Right cardiac atrium (tissue), 5 donors: ENCODE measurements at regions not wholly inside any gene's neighbourhood (a gene's known extent, or its start where the extent isn't known, plus 50 kb on each side); places are given as distances from the start of the nearest gene placed in this dataset.

ENCODE experiments used
- ATAC-seq, 2 donors: fragments of 200-7000 bp; cut with Tn5 transposase; one replicate each; pipeline versions ENCODE4 v1.8.0 to v1.9.1; 2020; ENCODE audit warnings: moderate library complexity in 2 of 2, mild to moderate bottlenecking in 1 of 2
- DNase-seq, 3 donors: peaks; one replicate each; pipeline ENCODE4 v3.0.0-alpha.2; 2020
- H3K27ac ChIP-seq: one replicate; pipeline ENCODE4 v1.5.1; 2013; ENCODE audit warnings: mild to moderate bottlenecking, low read length, control low read depth, moderate library complexity
- H3K27me3 ChIP-seq: one replicate; pipeline ENCODE4 v1.6.1; 2013; ENCODE audit not compliant: control insufficient read depth, insufficient read depth
- H3K4me1 ChIP-seq: one replicate; pipeline ENCODE4 v1.6.1; 2013; ENCODE audit warnings: low read length; ENCODE audit not compliant: control insufficient read depth, insufficient read depth
- H3K4me3 ChIP-seq: one replicate; pipeline ENCODE4 v1.5.1; 2013; ENCODE audit warnings: low read length, control low read depth
- H3K9me3 ChIP-seq: one replicate; pipeline ENCODE4 v1.6.1; 2013; ENCODE audit warnings: low read length; ENCODE audit not compliant: control insufficient read depth
- WGBS: extraction: QIAGEN DNeasy Blood & Tissue Kit; methylation state at CpG from one replicate; pipeline ENCODE4 v1.1.7; 2013; 5-methylcytosine and 5-hydroxymethylcytosine counted together
- intact Hi-C, 4 donors: fragments of 100-400 bp; cut with DNase I; formaldehyde crosslinking; loops; one replicate each; pipeline versions ENCODE4 v1.11.0 to v1.14.0; 2022 to 2023
- donor health status: healthy with polysubstance abuse.
- donor health status: DM: no; HTN: yes; CAD: no.
- donor health status: DM: no; HTN: no; CAD: no.
- donor health status: DM: no; HTN: yes; CAD: no; lungs with severe emphysema.
- donor health status: DM: yes; HTN: yes; CAD: no.

DNA sequence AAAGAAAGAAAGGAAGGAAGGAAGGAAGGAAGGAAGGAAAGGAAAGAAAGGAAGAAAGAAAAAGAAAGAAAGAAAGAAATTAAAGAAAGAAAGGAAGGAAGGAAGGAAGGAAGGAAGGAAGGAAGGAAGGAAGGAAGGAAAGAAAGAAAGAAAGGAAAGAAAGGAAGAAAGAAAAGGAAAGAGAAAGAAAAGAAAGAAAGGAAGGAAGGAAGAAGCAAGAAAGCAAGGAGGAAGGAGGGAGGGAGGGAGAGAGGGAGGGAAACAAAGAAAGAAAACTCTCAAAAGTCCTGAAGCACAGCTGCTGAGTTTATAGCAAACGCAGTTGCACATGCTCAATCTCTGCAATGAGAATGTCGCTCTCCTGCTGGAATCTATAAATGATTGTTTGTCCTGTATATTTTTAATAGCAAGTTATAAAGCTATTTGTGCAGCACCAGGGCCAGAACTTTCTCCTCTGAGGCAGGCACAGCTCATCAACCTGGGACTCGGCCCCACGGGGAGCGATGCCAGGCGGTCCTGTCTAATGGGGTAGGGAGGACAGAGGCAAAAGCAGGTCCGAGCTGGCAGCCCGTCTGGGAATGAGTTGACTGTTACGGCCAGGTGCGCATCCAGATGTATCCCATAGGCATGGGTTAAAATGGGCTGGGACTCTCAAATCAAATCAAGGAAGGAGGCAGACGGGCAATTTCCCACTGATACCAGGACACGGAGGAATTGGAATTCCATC is 118.0 kb upstream of the PFKP start:
- Histone ChIP-seq H3K4me1 (no peaks in the 10 kb centered on the region), H3K27ac (no peak overlapping the region), H3K27me3 (no peaks in the 10 kb centered on the region), H3K9me3 (no peaks in the 10 kb centered on the region), H3K4me3 (no peak overlapping the region)
- no peak for ATAC-seq
- WGBS: 83% methylated on average over 12 of the region's 12 CpGs
- intact Hi-C loops: no loop called here
- DNase-seq: no peak

- Histone ChIP-seq H3K27ac (no peak overlapping the region), H3K27me3 (no peaks in the 10 kb centered on the region), H3K4me1 (no peaks in the 10 kb centered on the region), H3K4me3 (no peak overlapping the region), H3K9me3 (no peaks in the 10 kb centered on the region)
- ATAC-seq: no peak
- intact Hi-C loops: no loop called here
- 85% methylated on average over 1 of the region's 1 CpG for WGBS
- no peak for DNase-seq
Observed at GRCh38 chr10:2948127-2948854, 119.1 kb upstream of the PFKP start.

- Histone ChIP-seq H3K27me3 (no peaks in the 10 kb centered on the region), H3K9me3 (no peaks in the 10 kb centered on the region), H3K4me1 (no peaks in the 10 kb centered on the region), H3K27ac (no peak overlapping the region), H3K4me3 (no peak overlapping the region)
- DNase-seq (no peak), ATAC-seq (no peak)
- 78% methylated on average over 5 of the region's 5 CpGs for WGBS
- intact Hi-C loops: no loop called here
Observed at GRCh38 chr10:2944788-2945187, 122.6 kb upstream of the PFKP start.

GRCh38 chr10:2943932-2944614 is 123.3 kb upstream of the PFKP start:
- Histone ChIP-seq H3K4me3 (no peak overlapping the region), H3K27me3 (no peaks in the 10 kb centered on the region), H3K27ac (no peak overlapping the region), H3K4me1 (no peaks in the 10 kb centered on the region), H3K9me3 (no peaks in the 10 kb centered on the region)
- WGBS: 71% methylated on average over 7 of the region's 7 CpGs
- intact Hi-C loops: no loop called here
- DNase-seq (no peak), ATAC-seq (no peak)

GRCh38 chr10:2942938-2943337 is 124.4 kb upstream of the PFKP start:
- intact Hi-C loops: no loop called here
- H3K27me3 ChIP-seq: no peaks in the 10 kb centered on the region

DNA sequence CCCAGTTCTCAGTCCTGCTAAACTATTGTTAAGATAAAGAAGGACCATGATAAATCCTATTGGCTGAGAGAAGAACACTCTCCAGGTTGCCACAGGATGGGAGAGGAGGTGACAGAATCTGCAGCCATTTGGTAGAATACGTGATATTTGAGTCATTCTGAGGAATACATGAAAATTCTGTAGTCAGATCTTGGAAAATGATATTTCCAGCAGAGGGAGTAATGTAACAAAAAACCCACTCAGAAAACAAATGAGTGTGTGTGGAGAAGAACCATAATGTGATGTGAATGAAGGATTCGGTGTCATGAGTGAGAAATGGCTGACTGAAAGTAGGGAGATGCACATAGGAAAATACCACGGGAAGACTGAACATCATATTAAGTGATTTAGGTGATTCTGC is 128.5 kb upstream of the PFKP start:
- 69% methylated on average over 3 of the region's 3 CpGs for WGBS
- H3K4me1 ChIP-seq: no peaks in the 10 kb centered on the region
- H3K27me3 ChIP-seq: no peaks in the 10 kb centered on the region
- no peak overlapping the region for H3K4me3 ChIP-seq
- no peak overlapping the region for H3K27ac ChIP-seq
- no peak for DNase-seq
- intact Hi-C loops: no loop called here
- no peaks in the 10 kb centered on the region for H3K9me3 ChIP-seq
- ATAC-seq: no peak

More at GRCh38 chr10:2942938-2943337, 124.4 kb upstream of the PFKP start:
- Histone ChIP-seq H3K4me3 (no peak overlapping the region), H3K27ac (no peak overlapping the region), H3K4me1 (no peaks in the 10 kb centered on the region), H3K9me3 (no peaks in the 10 kb centered on the region)
- 33% methylated on average over 3 of the region's 3 CpGs for WGBS
- ATAC-seq: no peak
- no peak for DNase-seq

GRCh38 chr10:2936816-2937215 is 130.5 kb upstream of the PFKP start:
- Histone ChIP-seq H3K27me3 (no peaks in the 10 kb centered on the region), H3K4me1 (no peaks in the 10 kb centered on the region), H3K27ac (no peak overlapping the region), H3K4me3 (no peak overlapping the region), H3K9me3 (no peaks in the 10 kb centered on the region)
- 49% methylated on average over 6 of the region's 6 CpGs for WGBS
- intact Hi-C loops: no loop called here
- DNase-seq: no peak
- ATAC-seq: no peak

DNA sequence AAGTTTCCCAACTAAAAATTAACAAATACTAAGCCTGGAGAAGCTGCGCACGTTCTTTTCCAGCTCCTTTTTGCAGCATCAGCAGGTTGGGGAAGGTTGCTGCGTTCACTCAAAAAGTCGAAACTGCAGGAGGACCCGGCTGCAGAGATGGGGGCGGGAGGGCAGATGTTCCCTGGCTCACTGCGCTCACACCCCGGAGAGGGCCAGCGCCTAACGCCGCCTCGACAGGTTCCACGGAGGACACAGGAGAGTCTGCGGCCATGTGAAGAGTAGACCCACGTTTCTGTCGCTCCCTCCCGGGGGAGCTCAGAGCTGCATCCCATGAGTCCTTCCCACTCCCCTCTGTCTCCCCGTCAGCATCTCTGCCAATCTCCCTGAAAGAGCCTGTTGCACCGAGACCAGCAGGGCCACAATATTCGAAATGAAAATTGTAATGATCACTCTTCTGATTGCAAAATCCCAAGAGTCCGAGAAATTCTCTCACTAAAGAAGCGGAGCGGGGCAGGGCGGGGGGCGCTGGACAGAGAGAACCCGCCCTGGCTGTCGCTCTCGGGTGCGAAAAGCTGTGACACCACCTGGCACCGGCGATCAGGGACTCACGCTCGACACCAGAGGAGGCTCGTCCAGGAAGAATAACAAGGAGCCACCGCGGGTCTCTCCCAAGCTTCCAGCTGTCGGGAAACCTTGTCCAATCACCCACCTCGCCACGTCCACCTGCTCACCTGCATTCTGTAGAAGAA is 131.5 kb upstream of the PFKP start:
- no peak overlapping the region for H3K4me3 ChIP-seq
- H3K9me3 ChIP-seq: no peaks in the 10 kb centered on the region
- H3K27me3 ChIP-seq: no peaks in the 10 kb centered on the region
- ATAC-seq (no peak), DNase-seq (no peak)
- no peaks in the 10 kb centered on the region for H3K4me1 ChIP-seq
- intact Hi-C loops: no loop called here
- H3K27ac ChIP-seq: no peak overlapping the region
- WGBS: 80% methylated on average over 39 of the region's 39 CpGs

- ATAC-seq (no peak), DNase-seq (no peak)
- H3K4me1 ChIP-seq: no peaks in the 10 kb centered on the region
- no peaks in the 10 kb centered on the region for H3K9me3 ChIP-seq
- intact Hi-C loops: no loop called here
- 71% methylated on average over 7 of the region's 7 CpGs for WGBS
- no peak overlapping the region for H3K4me3 ChIP-seq
- no peaks in the 10 kb centered on the region for H3K27me3 ChIP-seq
- no peak overlapping the region for H3K27ac ChIP-seq
Observed at GRCh38 chr10:2933924-2934323, 133.4 kb upstream of the PFKP start.

- DNase-seq (no peak), ATAC-seq (no peak)
- Histone ChIP-seq H3K4me3 (no peak overlapping the region), H3K9me3 (no peaks in the 10 kb centered on the region), H3K27ac (no peak overlapping the region), H3K4me1 (no peaks in the 10 kb centered on the region), H3K27me3 (no peaks in the 10 kb centered on the region)
- WGBS: 62% methylated on average over 3 of the region's 3 CpGs
- intact Hi-C loops: no loop called here
Observed at GRCh38 chr10:2933519-2933918, 133.8 kb upstream of the PFKP start.

- intact Hi-C loops: no loop called here
- ATAC-seq: no peak
Observed at GRCh38 chr10:2933071-2933470, 134.3 kb upstream of the PFKP start.

More at GRCh38 chr10:2933071-2933470, 134.3 kb upstream of the PFKP start:
- Histone ChIP-seq H3K4me3 (no peak overlapping the region), H3K27me3 (no peaks in the 10 kb centered on the region), H3K4me1 (no peaks in the 10 kb centered on the region), H3K27ac (no peak overlapping the region), H3K9me3 (no peaks in the 10 kb centered on the region)
- WGBS: 74% methylated on average over 10 of the region's 10 CpGs
- DNase-seq: no peak
